Trophoblast cell (in vitro differentiated cells and primary cell): ENCODE measurements at regions not wholly inside any gene's neighbourhood (a gene's known extent, or its start where the extent isn't known, plus 50 kb on each side); places are given as distances from the start of the nearest gene placed in this dataset.
"Not testable (repeated sequence)": the region's sequence is repeated elsewhere in the genome, so short reads cannot be mapped to it uniquely, and the experiment has no call there.

ENCODE experiments used
- DNase-seq, 2 donors: peaks; one replicate each; pipeline ENCODE4 v3.0.0-alpha.2; 2016
- H2AFZ ChIP-seq: 2 replicates; pipeline ENCODE4 v1.6.1; 2013; ENCODE audit warnings: low read length, moderate library complexity, mild to moderate bottlenecking; ENCODE audit not compliant: insufficient read depth, poor library complexity
- H2AK5ac ChIP-seq: 2 replicates; pipeline ENCODE4 v1.6.1; 2013; ENCODE audit warnings: mild to moderate bottlenecking, low read length
- H2BK120ac ChIP-seq: 2 replicates; pipeline ENCODE4 v1.6.1; 2013; ENCODE audit warnings: low read length, mild to moderate bottlenecking, moderate library complexity; ENCODE audit not compliant: insufficient read depth, poor library complexity
- H2BK12ac ChIP-seq: 2 replicates; pipeline ENCODE4 v1.6.1; 2013; ENCODE audit warnings: mild to moderate bottlenecking, low read length, moderate library complexity
- H2BK5ac ChIP-seq: 2 replicates; pipeline ENCODE4 v1.6.1; 2013; ENCODE audit warnings: low read length, low read depth, moderate library complexity, mild to moderate bottlenecking; ENCODE audit not compliant: poor library complexity
- H3K14ac ChIP-seq: 2 replicates; pipeline ENCODE4 v1.6.1; 2013; ENCODE audit warnings: mild to moderate bottlenecking, low read length
- H3K18ac ChIP-seq: 2 replicates; pipeline ENCODE4 v1.6.1; 2013; ENCODE audit warnings: mild to moderate bottlenecking, low read length
- H3K23ac ChIP-seq: 2 replicates; pipeline ENCODE4 v1.6.1; 2013; ENCODE audit warnings: low read length
- H3K27ac ChIP-seq: 2 replicates; pipeline ENCODE4 v1.5.1; 2013; ENCODE audit warnings: low read depth, mild to moderate bottlenecking, inconsistent platforms, low read length, moderate library complexity
- H3K27me3 ChIP-seq: 2 replicates; pipeline ENCODE4 v1.6.1; 2013; ENCODE audit warnings: inconsistent platforms, mild to moderate bottlenecking, low read length, moderate library complexity; ENCODE audit not compliant: insufficient read depth
- H3K36me3 ChIP-seq, 2 experiments: 1 replicate in 1 of 2; 2 replicates in 1 of 2; pipeline ENCODE4 v1.6.1; 2013; ENCODE audit warnings: low read length in 2 of 2, mild to moderate bottlenecking in 2 of 2, moderate library complexity in 1 of 2; ENCODE audit not compliant: insufficient read depth in 2 of 2, control insufficient read depth in 1 of 2
- H3K4ac ChIP-seq: 2 replicates; pipeline ENCODE4 v1.6.1; 2013; ENCODE audit warnings: low read depth, mild to moderate bottlenecking, low read length, moderate library complexity
- H3K4me1 ChIP-seq, 2 experiments: 1 replicate in 1 of 2; 2 replicates in 1 of 2; pipeline ENCODE4 v1.6.1; 2013; ENCODE audit warnings: low read length in 2 of 2, mild to moderate bottlenecking in 2 of 2, moderate library complexity in 1 of 2; ENCODE audit not compliant: insufficient read depth in 2 of 2, control insufficient read depth in 1 of 2
- H3K4me2 ChIP-seq: 2 replicates; pipeline ENCODE4 v1.6.1; 2013; ENCODE audit warnings: inconsistent platforms, mild to moderate bottlenecking, low read length, moderate library complexity
- H3K4me3 ChIP-seq: 2 replicates; pipeline ENCODE4 v1.5.1; 2013; ENCODE audit warnings: mild to moderate bottlenecking, low read depth, low read length, inconsistent platforms
- H3K79me1 ChIP-seq: one replicate; pipeline ENCODE4 v1.6.1; 2013; ENCODE audit warnings: low read length
- H3K79me2 ChIP-seq: 2 replicates; pipeline ENCODE4 v1.6.1; 2013; ENCODE audit warnings: low read length, mild to moderate bottlenecking; ENCODE audit not compliant: control insufficient read depth, insufficient read depth, poor library complexity
- H3K9ac ChIP-seq: 2 replicates; pipeline ENCODE4 v1.6.1; 2013; ENCODE audit warnings: mild to moderate bottlenecking, low read length
- H3K9me3 ChIP-seq: 2 replicates; pipeline ENCODE4 v1.6.1; 2013; ENCODE audit warnings: low read depth, mild to moderate bottlenecking, control low read depth, inconsistent platforms, low read length; ENCODE audit not compliant: insufficient read depth
- H4K12ac ChIP-seq: 2 replicates; pipeline ENCODE4 v1.6.1; 2013; ENCODE audit warnings: low read depth, mild to moderate bottlenecking, low read length, moderate library complexity
- H4K8ac ChIP-seq: 2 replicates; pipeline ENCODE4 v1.6.1; 2013; ENCODE audit warnings: low read depth, mild to moderate bottlenecking, low read length, moderate library complexity
- H4K91ac ChIP-seq: one replicate; pipeline ENCODE4 v1.6.1; 2013; ENCODE audit warnings: low read depth, mild to moderate bottlenecking, low read length, moderate library complexity
- WGBS: extraction: QIAGEN DNeasy Blood & Tissue Kit; methylation state at CpG from one replicate; pipeline ENCODE4 v1.1.7; 2013; ENCODE audit warnings: missing lambda C conversion rate; ENCODE audit not compliant: insufficient read length, insufficient coverage; ENCODE audit errors: extremely low coverage; 5-methylcytosine and 5-hydroxymethylcytosine counted together

DNA sequence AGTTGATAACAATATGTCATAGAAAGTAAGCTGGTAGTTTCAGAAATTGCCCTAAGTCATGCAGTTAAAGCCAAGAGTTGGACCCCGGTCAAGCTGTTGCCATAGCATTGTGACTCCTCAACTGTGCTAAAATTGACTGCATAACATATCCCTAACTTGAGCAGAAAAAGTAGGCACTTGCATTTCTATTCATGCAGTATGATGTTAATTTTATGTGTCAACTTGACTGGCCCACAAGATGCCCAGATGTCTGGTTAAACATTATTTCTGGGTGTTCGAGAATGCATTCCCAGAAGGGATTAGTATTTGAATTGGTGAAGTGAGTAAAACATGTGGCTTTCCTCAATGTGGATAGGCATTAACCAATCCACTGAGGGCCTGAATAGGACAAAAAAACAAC, 136.4 kb downstream of the GPR63 start:
- Histone ChIP-seq H4K8ac (no peak overlapping the region), H3K36me3 (no peaks in the 10 kb centered on the region), H2AFZ (no peak overlapping the region), H3K18ac (no peak overlapping the region), H3K79me1 (no peaks in the 10 kb centered on the region), H3K4me2 (no peak overlapping the region), H3K4ac (no peak overlapping the region), H3K9ac (no peak overlapping the region), H3K27ac (no peak overlapping the region), H3K14ac (no peak overlapping the region), H2BK120ac (no peak overlapping the region), H2BK12ac (no peak overlapping the region), H4K91ac (no peak overlapping the region), H2BK5ac (no peak overlapping the region), H4K12ac (no peak overlapping the region), H3K79me2 (no peaks in the 10 kb centered on the region), H2AK5ac (no peak overlapping the region), H3K27me3 (no peaks in the 10 kb centered on the region), H3K4me1 (no peaks in the 10 kb centered on the region), H3K4me3 (no peak overlapping the region), H3K9me3 (no peaks in the 10 kb centered on the region), H3K23ac (no peak overlapping the region)
- no peak for DNase-seq
- no CpG with 5 or more reads among the region's 2 CpGs for WGBS

GRCh38 chr6:96694429-96694828, 131.5 kb downstream of the FHL5 start:
- not testable (repeated sequence) for H2AFZ ChIP-seq, H3K79me1 ChIP-seq, H3K36me3 ChIP-seq, H3K4ac ChIP-seq, H2AK5ac ChIP-seq, H2BK12ac ChIP-seq, H3K18ac ChIP-seq, H3K14ac ChIP-seq, H3K4me3 ChIP-seq, H3K79me2 ChIP-seq, H3K27ac ChIP-seq, H2BK5ac ChIP-seq, H3K4me1 ChIP-seq, H3K9ac ChIP-seq, H3K27me3 ChIP-seq, DNase-seq, H4K91ac ChIP-seq, H3K23ac ChIP-seq, H3K9me3 ChIP-seq, H4K12ac ChIP-seq, H4K8ac ChIP-seq, H3K4me2 ChIP-seq, H2BK120ac ChIP-seq
- WGBS, result no CpG with 5 or more reads among the region's 3 CpGs

GRCh38 chr6:96687121-96687520, 124.2 kb downstream of the FHL5 start:
- Histone ChIP-seq H2AFZ (no peak overlapping the region), H3K27me3 (no peaks in the 10 kb centered on the region), H2BK5ac (no peak overlapping the region), H4K8ac (no peak overlapping the region), H3K23ac (no peak overlapping the region), H3K27ac (no peak overlapping the region), H3K14ac (no peak overlapping the region), H3K4me1 (no peaks in the 10 kb centered on the region), H3K18ac (no peak overlapping the region), H3K4me3 (no peak overlapping the region), H4K12ac (no peak overlapping the region), H2BK120ac (no peak overlapping the region), H3K36me3 (no peaks in the 10 kb centered on the region), H3K4me2 (no peak overlapping the region), H3K9me3 (no peaks in the 10 kb centered on the region), H3K9ac (no peak overlapping the region), H3K79me2 (no peaks in the 10 kb centered on the region), H2BK12ac (no peak overlapping the region), H3K4ac (no peak overlapping the region), H4K91ac (no peak overlapping the region), H2AK5ac (no peak overlapping the region), H3K79me1 (no peaks in the 10 kb centered on the region)
- no CpG with 5 or more reads among the region's 1 CpG for WGBS
- no peak for DNase-seq

- no peak for DNase-seq
- WGBS, result no CpG with 5 or more reads among the region's 2 CpGs
- H3K79me1 ChIP-seq, result no peaks in the 10 kb centered on the region
Observed at GRCh38 chr6:96685702-96686101, 122.8 kb downstream of the FHL5 start.

More at GRCh38 chr6:96685702-96686101, 122.8 kb downstream of the FHL5 start:
- H3K4me3 ChIP-seq, result no peak overlapping the region
- H2AFZ ChIP-seq, result no peak overlapping the region
- H3K14ac ChIP-seq, result no peak overlapping the region
- no peak overlapping the region for H4K91ac ChIP-seq
- H3K9ac ChIP-seq, result no peak overlapping the region
- no peak overlapping the region for H4K12ac ChIP-seq
- H3K18ac ChIP-seq, result no peak overlapping the region
- H2BK5ac ChIP-seq, result no peak overlapping the region
- H3K27ac ChIP-seq, result no peak overlapping the region
- no peaks in the 10 kb centered on the region for H3K36me3 ChIP-seq
- no peak overlapping the region for H3K4ac ChIP-seq
- no peak overlapping the region for H4K8ac ChIP-seq
- H3K27me3 ChIP-seq, result no peaks in the 10 kb centered on the region
- no peak overlapping the region for H3K23ac ChIP-seq
- H2AK5ac ChIP-seq, result no peak overlapping the region
- H2BK12ac ChIP-seq, result no peak overlapping the region
- no peaks in the 10 kb centered on the region for H3K79me2 ChIP-seq
- no peaks in the 10 kb centered on the region for H3K9me3 ChIP-seq
- no peaks in the 10 kb centered on the region for H3K4me1 ChIP-seq
- H2BK120ac ChIP-seq, result no peak overlapping the region
- H3K4me2 ChIP-seq, result no peak overlapping the region
